ENCODE measurements at regions not wholly inside any gene's neighbourhood (a gene's known extent, or its start where the extent isn't known, plus 50 kb on each side); places are given as distances from the start of the nearest gene placed in this dataset.
"Not testable (repeated sequence)": the region's sequence is repeated elsewhere in the genome, so short reads cannot be mapped to it uniquely, and the experiment has no call there.

- no peak for DNase-seq
These were observed 190.2 kb downstream of the EDN1 start for GRCh38 chr6:12480379-12480778.

- no peak for DNase-seq
These were observed 191.1 kb downstream of the EDN1 start for GRCh38 chr6:12481292-12481691.

- no peak for DNase-seq
These were observed 191.7 kb downstream of the EDN1 start for GRCh38 chr6:12481850-12482249.

DNA sequence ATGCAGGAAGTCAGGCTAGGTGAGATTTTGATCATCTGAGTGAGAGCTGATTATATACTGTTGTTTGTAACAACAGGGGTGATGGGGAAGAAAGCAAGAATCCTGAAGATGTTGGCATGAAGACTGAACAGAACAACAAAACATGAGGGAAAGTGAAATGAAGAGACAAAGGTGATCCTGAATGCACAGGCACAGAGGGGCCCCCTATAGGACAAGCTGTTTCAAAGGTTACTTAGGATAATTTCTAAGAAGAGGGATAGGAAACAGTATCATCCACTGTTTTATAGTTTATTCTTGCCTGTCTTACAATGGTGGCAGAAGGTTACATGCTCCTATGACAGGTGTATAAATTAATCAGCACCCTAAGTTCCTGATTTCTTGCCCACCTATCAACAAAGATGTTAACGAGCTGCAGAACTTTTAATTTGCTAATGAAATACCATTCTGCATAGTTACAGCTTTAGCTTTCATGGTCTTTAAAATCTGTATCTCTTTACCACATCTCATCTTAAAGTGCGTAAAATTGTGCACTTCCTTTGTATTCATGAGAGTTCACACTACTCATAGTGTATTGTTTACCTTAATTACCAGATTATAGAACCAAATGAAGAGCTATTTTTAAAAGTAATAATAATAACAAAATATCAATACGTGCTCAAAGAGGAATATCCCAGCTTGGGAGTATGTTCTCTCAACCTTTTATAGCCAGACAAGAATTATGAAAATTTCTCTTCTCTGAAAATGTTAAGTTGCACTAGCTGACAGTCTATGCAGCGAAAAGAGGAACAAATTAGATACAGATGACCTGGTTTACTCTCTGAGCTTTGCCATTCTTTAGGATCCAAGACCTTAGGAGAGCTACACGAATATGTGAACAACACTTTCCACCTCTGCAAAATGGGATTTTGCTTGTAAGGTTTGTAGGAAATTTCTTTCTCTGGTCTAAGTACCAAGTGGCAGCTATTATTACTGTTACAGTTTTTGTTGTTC is 192.5 kb downstream of the EDN1 start:
- no peak for DNase-seq

DNA sequence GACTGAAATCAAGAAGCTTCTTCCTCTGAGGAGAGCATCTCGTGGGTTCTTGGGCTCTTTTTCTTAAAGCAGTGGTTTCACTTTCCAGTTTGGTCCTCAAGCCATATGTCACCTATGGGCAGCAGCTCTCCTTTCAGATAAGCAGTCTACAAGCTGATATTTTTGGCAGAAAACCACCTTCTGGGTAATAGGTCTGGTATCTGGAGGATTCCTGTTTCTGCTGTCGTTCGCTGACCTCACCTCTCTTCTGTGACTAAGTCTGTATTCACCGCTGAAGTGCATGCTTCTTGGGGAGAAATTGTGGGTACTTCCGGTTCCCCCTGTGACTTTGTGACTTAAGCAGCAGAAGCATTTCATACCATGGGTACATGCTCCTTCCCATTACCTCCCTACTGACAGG is 193.6 kb downstream of the EDN1 start:
- DNase-seq = no peak

- DNase-seq = no peak
These were observed 194.4 kb downstream of the EDN1 start for GRCh38 chr6:12484519-12484918.

- DNase-seq = no peak
These were observed 195.1 kb downstream of the EDN1 start for GRCh38 chr6:12485226-12485764.

- no peak for DNase-seq
These were observed 195.7 kb downstream of the EDN1 start for GRCh38 chr6:12485837-12486236.

GRCh38 chr6:12490351-12490903 is 200.3 kb downstream of the EDN1 start:
- no peak for DNase-seq

- no peak for DNase-seq
These were observed 200.9 kb downstream of the EDN1 start for GRCh38 chr6:12490904-12491571.

DNA sequence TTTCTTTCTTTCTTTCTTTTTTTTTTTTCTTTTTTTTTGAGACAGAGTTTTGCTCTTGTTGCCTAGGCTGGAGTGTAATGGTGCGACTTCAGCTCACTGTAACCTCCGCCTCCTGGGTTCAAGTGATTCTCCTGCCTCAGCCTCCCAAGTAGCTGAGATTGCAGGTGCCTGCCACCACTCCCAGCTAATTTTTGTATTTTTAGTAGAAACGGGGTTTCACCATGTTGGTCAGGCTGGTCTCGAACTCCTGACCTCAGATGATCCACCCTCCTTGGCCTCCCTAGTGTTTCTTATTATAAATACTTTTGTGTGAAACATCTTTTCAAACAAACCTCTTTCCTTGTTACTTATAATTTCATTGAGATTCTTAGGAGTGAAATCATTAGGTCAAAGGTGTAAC is 202.8 kb downstream of the EDN1 start:
- DNase-seq = not testable (repeated sequence)

GRCh38 chr6:12493446-12493845 is 203.3 kb downstream of the EDN1 start:
- no peak for DNase-seq

- DNase-seq = no peak
These were observed 204.0 kb downstream of the EDN1 start for GRCh38 chr6:12494161-12494560.

GRCh38 chr6:12501990-12502389 is 211.8 kb downstream of the EDN1 start:
- DNase-seq = no peak

- DNase-seq = no peak
These were observed 212.1 kb upstream of the PHACTR1 start for GRCh38 chr6:12504325-12504966.

- no peak for DNase-seq
These were observed 211.1 kb upstream of the PHACTR1 start for GRCh38 chr6:12505486-12505885.

GRCh38 chr6:12506159-12506558 is 210.4 kb upstream of the PHACTR1 start:
- no peak for DNase-seq

GRCh38 chr6:12507636-12508035 is 208.9 kb upstream of the PHACTR1 start:
- no peak for DNase-seq

- DNase-seq = no peak
These were observed 208.0 kb upstream of the PHACTR1 start for GRCh38 chr6:12508553-12508952.

DNA sequence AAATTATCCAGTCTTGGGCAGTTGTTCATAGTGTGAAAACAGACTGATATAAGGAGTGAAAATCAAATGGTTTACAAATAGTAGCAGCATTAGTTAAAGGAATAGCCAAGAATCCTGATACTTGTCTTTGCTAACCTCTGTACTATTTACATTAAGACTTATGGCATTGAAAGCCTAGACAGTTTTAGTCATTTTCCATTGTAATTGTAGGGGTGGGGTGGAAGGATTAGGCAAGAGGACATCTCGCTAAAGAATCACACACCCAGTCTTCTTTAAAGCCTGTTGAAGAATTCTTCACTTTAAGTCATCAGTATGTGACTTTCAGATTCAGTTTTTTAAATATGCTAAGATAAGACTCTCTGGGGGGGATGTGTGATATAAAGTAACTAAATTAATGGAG is 207.5 kb upstream of the PHACTR1 start:
- DNase-seq = no peak

GRCh38 chr6:12516070-12516469 is 200.5 kb upstream of the PHACTR1 start:
- DNase-seq = no peak

DNA sequence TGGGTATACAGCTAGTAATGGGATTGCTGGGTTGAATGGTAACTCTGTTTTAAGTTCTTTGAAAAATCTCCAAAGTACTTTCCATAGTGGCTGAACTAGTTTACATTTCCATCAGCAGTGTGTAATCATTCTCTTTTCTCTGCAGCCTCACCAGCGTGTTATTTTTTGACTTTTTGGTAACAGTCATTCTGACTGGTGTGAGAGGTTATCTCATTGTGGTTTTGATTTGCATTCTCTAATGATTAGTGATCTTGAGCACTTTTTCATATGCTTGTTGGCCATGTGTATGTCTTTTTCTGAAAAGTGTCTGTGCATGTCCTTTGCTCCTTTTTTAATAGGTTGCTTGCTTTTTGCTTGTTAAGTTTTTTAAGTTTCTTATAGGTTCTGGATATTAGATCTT is 194.2 kb upstream of the PHACTR1 start:
- no peak for DNase-seq

GRCh38 chr6:12523726-12524125 is 192.8 kb upstream of the PHACTR1 start:
- no peak for DNase-seq
